HG02623 (cell line): ENCODE measurements at regions not wholly inside any gene's neighbourhood (a gene's known extent, or its start where the extent isn't known, plus 50 kb on each side); places are given as distances from the start of the nearest gene placed in this dataset.
"Not testable (repeated sequence)": the region's sequence is repeated elsewhere in the genome, so short reads cannot be mapped to it uniquely, and the experiment has no call there.

Experiments used
- ATAC-seq: cut with Tn5 transposase; IDR thresholded peaks from one replicate; pipeline ENCODE4 v1.9.1; 2021; ENCODE audit warnings: moderate library complexity; ENCODE audit not compliant: unreplicated experiment

DNA sequence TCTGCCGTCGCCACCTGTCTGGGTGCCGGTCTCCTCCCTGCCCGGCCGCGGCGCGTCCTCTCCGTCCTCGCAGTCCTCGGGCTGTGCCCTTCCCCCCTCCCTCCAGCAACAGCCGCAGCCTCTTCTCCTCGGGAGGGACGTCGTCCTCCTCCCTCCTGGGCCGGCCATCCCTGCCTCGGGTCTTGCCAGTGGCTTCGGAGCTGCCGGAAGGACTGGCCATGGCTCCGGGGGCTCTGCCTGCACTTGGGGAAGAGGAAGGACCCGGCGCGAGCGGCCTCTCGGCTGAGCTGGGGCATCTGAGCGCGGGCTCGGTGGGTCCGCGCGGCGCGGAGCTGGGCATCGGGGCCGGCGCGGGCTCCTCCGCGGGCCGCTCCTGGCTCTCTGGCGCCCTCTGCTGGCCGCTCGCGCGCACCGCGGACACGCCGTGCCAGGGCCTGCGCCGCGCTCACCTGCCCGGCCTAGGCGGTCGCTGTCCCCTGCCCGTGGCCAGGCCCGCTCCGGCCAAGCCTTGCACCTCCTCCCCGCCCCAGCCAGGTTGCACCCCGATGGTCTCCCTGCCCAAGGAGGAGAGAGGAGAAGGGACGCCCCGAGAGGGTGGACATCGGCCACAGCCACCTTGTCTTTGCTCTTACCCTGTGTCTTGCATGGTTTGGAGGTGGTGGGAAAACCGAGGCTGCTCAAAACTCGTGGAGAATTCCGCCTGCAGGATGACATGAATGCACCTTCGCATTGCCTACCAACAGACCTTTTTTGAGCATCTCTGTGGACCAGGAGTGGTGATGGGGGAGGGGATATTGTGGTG is 83.9 kb upstream of the FRG2C start:
- ATAC-seq: not testable (repeated sequence)

DNA sequence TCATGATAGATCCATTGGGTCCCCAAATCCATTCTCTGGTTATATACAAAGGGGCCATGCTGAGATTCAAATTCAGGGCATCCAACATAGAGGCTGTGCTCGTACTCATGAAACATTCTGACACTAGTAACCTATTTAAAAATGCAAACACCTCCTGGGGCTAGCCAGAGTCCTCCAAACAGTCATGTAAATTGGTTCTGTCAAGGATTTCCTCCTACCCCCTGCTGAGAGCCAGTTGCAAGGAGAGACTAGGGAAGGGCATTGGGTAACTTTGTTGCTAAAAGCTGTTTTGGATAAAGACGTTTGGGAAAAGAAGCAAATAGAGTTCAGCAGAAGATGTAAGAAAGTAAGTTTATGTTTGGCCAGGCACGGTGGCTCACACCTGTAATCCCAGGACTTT is 81.6 kb upstream of the FRG2C start:
- not testable (repeated sequence) for ATAC-seq

DNA sequence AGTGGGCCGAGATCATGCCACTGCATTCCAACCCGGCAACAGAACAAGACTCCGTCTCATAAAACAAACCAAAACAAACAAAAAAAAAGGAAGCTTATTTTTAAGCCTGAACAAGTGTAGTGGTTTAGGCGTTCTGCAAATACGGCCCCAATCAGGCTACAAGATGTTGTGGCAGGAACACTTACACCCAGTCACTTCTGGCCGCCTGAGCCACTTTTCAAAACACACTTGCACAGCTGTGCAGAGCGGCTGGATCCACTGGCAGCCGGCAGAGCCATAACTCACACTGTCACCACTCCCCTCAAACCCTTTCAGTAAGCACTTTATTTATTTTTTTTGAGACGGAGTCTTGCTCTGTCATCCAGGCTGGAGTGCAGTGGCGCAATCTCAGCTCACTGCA is 81.0 kb upstream of the FRG2C start:
- not testable (repeated sequence) for ATAC-seq

DNA sequence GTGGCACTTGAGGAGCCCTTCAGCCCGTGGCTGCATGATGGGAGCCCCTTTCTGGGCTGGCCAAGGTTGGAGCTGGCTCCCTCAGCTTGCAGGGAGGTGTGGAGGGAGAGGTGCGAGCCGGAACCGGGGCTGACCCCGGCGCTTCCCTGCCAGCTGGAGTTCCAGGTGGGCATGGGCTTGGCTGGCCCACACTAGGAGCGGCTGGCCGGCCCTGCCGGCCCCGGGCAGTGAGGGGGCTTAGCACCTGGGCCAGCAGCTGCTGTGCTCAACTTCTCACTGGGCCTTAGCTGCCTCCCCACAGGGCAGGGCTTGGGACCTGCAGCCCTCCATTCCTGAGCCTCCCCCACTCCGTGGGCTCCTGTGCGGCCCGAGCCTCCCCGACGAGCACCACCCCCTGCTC is 76.4 kb upstream of the FRG2C start:
- not testable (repeated sequence) for ATAC-seq

DNA sequence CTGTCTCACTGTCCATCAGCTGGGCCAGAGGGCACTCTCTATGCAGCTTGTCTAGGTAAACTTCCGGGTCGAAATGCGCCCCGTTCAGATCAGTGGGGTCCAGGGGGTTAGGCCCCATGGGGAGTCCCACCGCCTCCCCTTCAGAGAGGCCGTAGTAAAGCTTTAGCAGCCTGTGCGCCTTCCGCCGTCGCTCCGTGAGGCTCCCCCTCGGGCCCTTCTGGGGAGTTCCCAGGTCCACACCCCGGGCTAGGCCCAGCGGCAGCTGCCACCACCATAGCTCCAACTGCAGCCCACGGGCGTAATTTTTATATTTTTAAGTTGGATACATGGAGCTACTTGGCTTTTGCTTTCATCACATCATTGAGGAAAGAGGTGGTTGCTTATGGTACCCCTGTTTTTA is 73.7 kb upstream of the FRG2C start:
- ATAC-seq: not testable (repeated sequence)

DNA sequence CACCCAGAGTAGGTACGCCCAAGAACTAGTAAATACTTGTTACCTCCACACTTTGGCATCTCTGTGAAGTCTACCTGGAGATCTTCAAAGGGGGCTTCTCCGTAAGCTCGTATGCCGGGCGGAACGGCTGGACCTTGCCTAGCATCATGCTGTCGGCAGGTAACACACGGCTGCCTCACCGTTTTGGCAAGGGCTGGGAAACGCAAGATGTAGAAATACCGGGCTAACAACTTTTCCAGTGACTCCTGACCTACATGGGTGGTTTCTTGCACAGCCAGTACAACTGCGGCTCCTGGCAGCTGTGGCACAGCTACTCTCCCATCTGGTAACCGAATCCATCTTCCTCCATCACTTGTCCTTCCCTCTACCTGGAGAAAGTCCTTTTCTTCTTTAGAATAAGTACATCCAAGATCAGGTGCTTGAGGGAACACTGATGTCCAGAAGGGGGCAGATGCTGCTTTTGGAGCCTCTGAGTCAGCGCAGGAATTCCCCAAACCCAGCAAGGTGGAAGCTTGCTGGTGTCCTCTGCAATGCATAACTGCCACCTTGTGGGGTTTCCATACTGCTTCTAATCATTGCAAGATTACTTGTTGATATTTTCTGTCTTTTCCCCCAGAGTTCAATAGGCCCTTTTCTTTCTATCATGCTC is 59.7 kb upstream of the FRG2C start:
- ATAC-seq: not testable (repeated sequence)

DNA sequence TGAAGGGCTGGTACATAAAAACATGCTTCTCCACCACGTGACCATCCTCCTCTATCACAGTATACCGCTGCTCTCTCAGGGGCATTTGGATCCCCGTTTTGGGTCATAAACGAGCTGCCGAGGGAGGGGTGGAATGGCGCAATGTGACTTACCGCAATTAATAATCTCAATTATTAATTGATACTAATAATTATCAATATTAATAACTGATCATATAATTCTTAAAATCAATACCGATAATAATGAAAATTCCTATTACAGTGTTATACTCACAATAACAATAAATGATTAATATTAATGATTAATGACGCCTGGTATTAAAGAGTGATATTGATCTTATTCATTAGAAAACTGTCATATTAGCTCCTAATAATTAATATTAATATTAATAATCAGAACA is 56.1 kb upstream of the FRG2C start:
- ATAC-seq: not testable (repeated sequence)

DNA sequence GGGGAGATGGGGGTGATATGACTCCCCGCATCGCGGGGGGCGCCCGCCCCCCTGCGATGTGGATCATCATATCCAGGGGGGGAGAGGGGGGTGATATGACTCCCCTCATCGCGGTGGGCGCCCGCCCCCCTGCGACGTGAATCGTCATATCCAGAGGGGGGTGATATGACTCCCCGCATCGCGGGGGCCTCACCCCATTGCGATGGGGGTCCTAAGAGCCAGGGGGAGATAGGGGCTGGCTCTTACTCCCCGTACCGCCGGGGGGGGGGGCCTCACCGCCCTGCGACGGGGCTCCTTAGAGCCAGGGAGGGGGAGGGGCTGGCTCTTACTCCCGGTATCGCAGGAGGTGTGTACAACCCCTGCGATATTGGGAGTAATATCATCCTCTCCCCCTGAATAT is 54.5 kb upstream of the FRG2C start:
- not testable (repeated sequence) for ATAC-seq

DNA sequence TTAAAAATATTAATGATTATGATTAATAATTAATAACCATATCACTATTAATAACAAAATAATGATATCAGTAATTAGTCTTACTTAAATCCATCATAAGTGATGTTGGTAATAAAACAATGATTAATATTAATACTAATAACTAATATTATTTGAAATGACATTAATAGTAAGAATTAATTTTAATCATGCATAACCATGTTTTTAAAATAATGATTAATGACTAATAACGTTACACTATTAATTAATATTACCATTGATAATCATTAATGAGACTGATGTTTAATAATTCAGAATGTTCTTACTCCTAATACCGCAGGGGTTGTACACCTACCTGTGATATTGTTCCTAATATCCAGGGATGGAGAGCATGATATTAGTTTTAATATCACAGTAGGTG is 53.4 kb upstream of the FRG2C start:
- ATAC-seq: no peak

DNA sequence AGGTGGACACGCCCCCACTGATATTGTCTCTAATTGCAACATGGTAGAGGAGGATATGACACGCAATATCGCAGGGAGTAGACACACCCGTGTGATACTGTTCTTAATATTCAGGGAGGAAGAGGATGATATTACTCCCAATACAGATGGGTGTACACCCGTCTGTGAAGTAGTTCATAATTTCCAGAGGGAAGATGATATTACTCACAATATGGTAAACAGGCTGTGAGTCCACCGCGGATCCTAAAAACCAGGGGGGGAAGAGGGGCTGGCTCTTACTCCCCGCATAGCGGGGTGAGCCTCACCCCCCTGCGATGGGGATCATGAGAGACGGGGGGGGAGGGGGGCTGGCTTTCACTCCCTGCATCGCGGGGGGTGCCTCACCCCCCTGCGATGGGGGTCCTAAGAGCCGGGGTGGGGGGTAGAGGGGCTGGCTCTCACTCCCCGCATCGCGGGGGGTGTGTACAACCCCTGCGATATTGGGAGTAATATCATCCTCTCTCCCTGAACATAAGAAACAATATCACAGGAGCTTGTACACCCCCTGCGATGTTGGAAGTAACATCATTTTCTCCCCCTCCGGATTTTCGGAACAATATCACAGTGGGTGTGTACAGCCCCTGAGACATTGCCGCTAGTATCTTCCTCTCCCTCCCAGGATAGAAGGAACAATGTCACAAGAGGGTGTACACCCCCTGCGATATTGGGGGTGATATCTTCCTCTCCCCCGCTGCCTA is 52.2 kb upstream of the FRG2C start:
- ATAC-seq: not testable (repeated sequence)
